Rectal smooth muscle tissue (tissue), 1 donor: ENCODE measurements at regions not wholly inside any gene's neighbourhood (a gene's known extent, or its start where the extent isn't known, plus 50 kb on each side); places are given as distances from the start of the nearest gene placed in this dataset.

Experiments used
- H3K27ac ChIP-seq: one replicate; pipeline ENCODE4 v1.7.0; 2013; ENCODE audit warnings: low read depth, low read length, inconsistent platforms
- H3K27me3 ChIP-seq: one replicate; pipeline ENCODE4 v1.7.0; 2013; ENCODE audit warnings: low read length; ENCODE audit not compliant: control insufficient read depth, insufficient read depth
- H3K36me3 ChIP-seq: one replicate; pipeline ENCODE4 v1.7.0; 2013; ENCODE audit warnings: low read length; ENCODE audit not compliant: control insufficient read depth, insufficient read depth
- H3K4me1 ChIP-seq: one replicate; pipeline ENCODE4 v1.7.0; 2013; ENCODE audit warnings: low read length; ENCODE audit not compliant: control insufficient read depth, insufficient read depth
- H3K4me3 ChIP-seq: one replicate; pipeline ENCODE4 v1.7.0; 2013; ENCODE audit warnings: low read length
- H3K9ac ChIP-seq: one replicate; pipeline ENCODE4 v1.7.0; 2013; ENCODE audit warnings: low read length

GRCh38 chr10:62662486-62662885, 142.0 kb upstream of the ADO start:
- Histone ChIP-seq H3K4me1 (no peaks in the 10 kb centered on the region), H3K27ac (no peak overlapping the region), H3K36me3 (no peaks in the 10 kb centered on the region), H3K27me3 (no peaks in the 10 kb centered on the region), H3K9ac (no peak overlapping the region), H3K4me3 (no peak overlapping the region)

GRCh38 chr10:62665771-62666170, 138.7 kb upstream of the ADO start:
- no peaks in the 10 kb centered on the region for H3K4me1 ChIP-seq
- no peak overlapping the region for H3K9ac ChIP-seq
- H3K4me3 ChIP-seq: no peak overlapping the region
- no peaks in the 10 kb centered on the region for H3K27me3 ChIP-seq
- H3K27ac ChIP-seq: no peak overlapping the region
- no peaks in the 10 kb centered on the region for H3K36me3 ChIP-seq

GRCh38 chr10:62666275-62666674, 138.2 kb upstream of the ADO start:
- Histone ChIP-seq H3K27ac (no peak overlapping the region), H3K36me3 (no peaks in the 10 kb centered on the region), H3K27me3 (no peaks in the 10 kb centered on the region), H3K9ac (no peak overlapping the region), H3K4me3 (no peak overlapping the region), H3K4me1 (no peaks in the 10 kb centered on the region)

GRCh38 chr10:62669341-62669740, 135.2 kb upstream of the ADO start:
- H3K27me3 ChIP-seq: no peaks in the 10 kb centered on the region
- H3K4me3 ChIP-seq: no peak overlapping the region
- H3K4me1 ChIP-seq: no peaks in the 10 kb centered on the region
- no peaks in the 10 kb centered on the region for H3K36me3 ChIP-seq
- H3K27ac ChIP-seq: no peak overlapping the region
- H3K9ac ChIP-seq: no peak overlapping the region

GRCh38 chr10:62671104-62671503, 133.4 kb upstream of the ADO start:
- no peaks in the 10 kb centered on the region for H3K27me3 ChIP-seq
- no peak overlapping the region for H3K9ac ChIP-seq
- H3K4me1 ChIP-seq: no peaks in the 10 kb centered on the region
- H3K36me3 ChIP-seq: no peaks in the 10 kb centered on the region
- H3K27ac ChIP-seq: no peak overlapping the region
- no peak overlapping the region for H3K4me3 ChIP-seq

GRCh38 chr10:62681211-62681940, 123.1 kb upstream of the ADO start:
- Histone ChIP-seq H3K4me1 (no peaks in the 10 kb centered on the region), H3K36me3 (no peaks in the 10 kb centered on the region), H3K27me3 (no peaks in the 10 kb centered on the region), H3K9ac (no peak overlapping the region), H3K4me3 (no peak overlapping the region), H3K27ac (no peak overlapping the region)

- Histone ChIP-seq H3K4me1 (no peaks in the 10 kb centered on the region), H3K27me3 (no peaks in the 10 kb centered on the region), H3K4me3 (no peak overlapping the region), H3K9ac (no peak overlapping the region), H3K36me3 (no peaks in the 10 kb centered on the region), H3K27ac (no peak overlapping the region)
Measured at GRCh38 chr10:62684911-62685310, 119.6 kb upstream of the ADO start.

GRCh38 chr10:62687230-62687748, 117.2 kb upstream of the ADO start:
- no peak overlapping the region for H3K27ac ChIP-seq
- no peaks in the 10 kb centered on the region for H3K4me1 ChIP-seq
- H3K4me3 ChIP-seq: no peak overlapping the region
- no peak overlapping the region for H3K9ac ChIP-seq
- H3K36me3 ChIP-seq: no peaks in the 10 kb centered on the region
- H3K27me3 ChIP-seq: no peaks in the 10 kb centered on the region

DNA sequence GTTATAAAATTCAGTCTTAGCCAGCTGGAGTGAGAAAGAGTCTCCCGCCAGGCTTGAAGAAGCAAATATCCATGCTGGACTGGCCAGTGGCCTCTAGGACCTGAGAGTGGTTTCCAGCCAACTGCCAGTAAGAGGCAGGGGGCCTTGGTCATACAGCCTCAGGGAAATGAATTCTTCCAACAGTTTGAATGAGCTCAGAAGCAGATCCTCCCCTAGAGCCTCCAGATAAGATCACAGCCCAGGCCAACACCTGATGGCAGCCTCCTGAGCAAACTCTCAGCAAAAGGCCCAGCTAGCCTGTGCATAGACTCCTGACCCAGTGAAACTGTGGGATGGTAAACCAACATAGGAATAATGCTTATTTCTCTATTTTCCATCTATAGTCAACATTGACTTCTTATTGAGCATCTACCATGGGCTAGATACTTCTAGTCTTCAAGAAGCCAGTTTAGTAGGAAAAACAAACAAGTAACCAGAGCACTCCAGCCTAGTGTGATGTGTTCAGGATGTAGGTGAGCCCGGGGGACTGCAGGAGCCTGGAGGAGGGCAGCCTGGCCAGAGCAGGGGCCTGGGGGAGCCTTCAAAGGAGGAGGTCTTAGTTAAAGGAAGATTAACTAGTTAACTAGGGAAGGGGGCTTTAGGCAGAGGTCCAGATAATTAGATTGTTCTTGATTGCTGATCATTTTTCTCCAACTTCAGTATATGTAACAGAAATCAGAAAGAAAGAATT, 115.4 kb upstream of the ADO start:
- Histone ChIP-seq H3K36me3 (no peaks in the 10 kb centered on the region), H3K9ac (no peak overlapping the region), H3K27ac (no peak overlapping the region), H3K4me1 (no peaks in the 10 kb centered on the region), H3K4me3 (no peak overlapping the region), H3K27me3 (no peaks in the 10 kb centered on the region)

- Histone ChIP-seq H3K4me1 (no peaks in the 10 kb centered on the region), H3K27ac (no peak overlapping the region)
Measured at GRCh38 chr10:62689712-62690111, 114.8 kb upstream of the ADO start.

DNA sequence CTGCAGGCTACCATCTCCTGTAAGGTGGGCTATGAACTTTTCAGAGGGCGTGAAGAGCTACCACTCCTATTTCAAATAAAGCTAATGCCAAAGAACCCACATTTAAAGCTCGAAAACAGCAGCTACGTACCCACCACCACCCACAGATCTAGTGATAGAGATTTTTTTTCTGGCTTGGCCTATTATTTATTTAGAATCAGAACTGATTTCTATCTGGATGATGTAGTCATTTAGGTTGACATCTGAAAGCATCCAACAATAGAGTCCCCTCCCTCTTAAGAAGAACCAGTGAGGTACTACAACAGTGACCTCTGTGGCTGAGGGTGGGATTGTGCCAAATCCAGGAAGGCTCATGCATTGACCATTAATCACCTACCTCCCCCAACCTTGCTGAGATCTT, 113.8 kb upstream of the ADO start:
- Histone ChIP-seq H3K4me1 (no peaks in the 10 kb centered on the region), H3K27me3 (no peaks in the 10 kb centered on the region), H3K27ac (no peak overlapping the region), H3K36me3 (no peaks in the 10 kb centered on the region), H3K9ac (no peak overlapping the region), H3K4me3 (no peak overlapping the region)

More at GRCh38 chr10:62689712-62690111, 114.8 kb upstream of the ADO start:
- Histone ChIP-seq H3K4me3 (no peak overlapping the region), H3K36me3 (no peaks in the 10 kb centered on the region), H3K27me3 (no peaks in the 10 kb centered on the region), H3K9ac (no peak overlapping the region)

- no peak overlapping the region for H3K4me3 ChIP-seq
Measured at GRCh38 chr10:62691336-62691735, 113.2 kb upstream of the ADO start.

GRCh38 chr10:62692085-62692484, 112.4 kb upstream of the ADO start:
- H3K27me3 ChIP-seq: no peaks in the 10 kb centered on the region
- H3K9ac ChIP-seq: no peak overlapping the region
- H3K4me3 ChIP-seq: no peak overlapping the region
- H3K27ac ChIP-seq: no peak overlapping the region
- H3K4me1 ChIP-seq: no peaks in the 10 kb centered on the region
- H3K36me3 ChIP-seq: no peaks in the 10 kb centered on the region

More at GRCh38 chr10:62691336-62691735, 113.2 kb upstream of the ADO start:
- no peaks in the 10 kb centered on the region for H3K4me1 ChIP-seq
- H3K36me3 ChIP-seq: no peaks in the 10 kb centered on the region
- no peak overlapping the region for H3K27ac ChIP-seq
- H3K9ac ChIP-seq: no peak overlapping the region
- no peaks in the 10 kb centered on the region for H3K27me3 ChIP-seq
